ENCODE measurements at regions not wholly inside any gene's neighbourhood (a gene's known extent, or its start where the extent isn't known, plus 50 kb on each side); places are given as distances from the start of the nearest gene placed in this dataset.

DNA sequence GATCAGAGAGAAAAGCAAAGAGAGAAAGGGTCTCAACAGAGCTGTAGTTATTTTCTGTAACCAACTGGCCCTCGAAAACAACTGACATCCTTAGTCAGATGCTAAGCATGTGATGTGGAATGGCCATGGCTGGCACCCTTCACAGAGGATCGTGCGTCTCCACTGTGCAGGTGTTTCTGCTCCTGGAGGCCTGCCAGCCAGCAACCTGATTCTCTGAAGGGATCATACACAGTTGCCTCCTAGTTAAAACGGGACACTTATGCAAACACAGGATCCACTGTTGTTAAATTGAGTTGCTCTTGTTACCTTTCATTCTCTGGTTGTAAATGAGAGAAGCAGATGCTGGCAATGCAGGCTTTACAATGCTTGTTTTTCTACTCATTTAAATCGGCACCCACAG is 148.5 kb downstream of the HDGFL1 start:
- peaks cover 4 to 5% of the 10 kb centered on the region in 2 donors for H3K9me3 ChIP-seq
- no peak overlapping the region for H3K27ac ChIP-seq
- TF ChIP-seq, protein P1, sequence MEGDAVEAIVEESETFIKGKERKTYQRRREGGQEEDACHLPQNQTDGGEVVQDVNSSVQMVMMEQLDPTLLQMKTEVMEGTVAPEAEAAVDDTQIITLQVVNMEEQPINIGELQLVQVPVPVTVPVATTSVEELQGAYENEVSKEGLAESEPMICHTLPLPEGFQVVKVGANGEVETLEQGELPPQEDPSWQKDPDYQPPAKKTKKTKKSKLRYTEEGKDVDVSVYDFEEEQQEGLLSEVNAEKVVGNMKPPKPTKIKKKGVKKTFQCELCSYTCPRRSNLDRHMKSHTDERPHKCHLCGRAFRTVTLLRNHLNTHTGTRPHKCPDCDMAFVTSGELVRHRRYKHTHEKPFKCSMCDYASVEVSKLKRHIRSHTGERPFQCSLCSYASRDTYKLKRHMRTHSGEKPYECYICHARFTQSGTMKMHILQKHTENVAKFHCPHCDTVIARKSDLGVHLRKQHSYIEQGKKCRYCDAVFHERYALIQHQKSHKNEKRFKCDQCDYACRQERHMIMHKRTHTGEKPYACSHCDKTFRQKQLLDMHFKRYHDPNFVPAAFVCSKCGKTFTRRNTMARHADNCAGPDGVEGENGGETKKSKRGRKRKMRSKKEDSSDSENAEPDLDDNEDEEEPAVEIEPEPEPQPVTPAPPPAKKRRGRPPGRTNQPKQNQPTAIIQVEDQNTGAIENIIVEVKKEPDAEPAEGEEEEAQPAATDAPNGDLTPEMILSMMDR (IDR thresholded peaks at IDR 0.05), result no peak
- TF ChIP-seq EP300 (IDR thresholded peaks at IDR 0.05; ENCODE audit: low read depth) (no peak), POLR2AphosphoS5 (IDR thresholded peaks at IDR 0.05) (no peak), POLR2A (IDR thresholded peaks at IDR 0.05) (no peak)
- in situ Hi-C loops (cut with MboI; ENCODE audit: low pct_ligation_motif_present in 1 of 4, low pct_unique_long_range_greater_than_20kb in 1 of 4, low sequenced_read_pairs in 3 of 4) (no loop called here), intact Hi-C loops (cut with DNase I; ENCODE audit: low total_unique reads) (no loop called here)
- no peak overlapping the region for H3K4me3 ChIP-seq
- H3K27me3 ChIP-seq, result no peaks in the 10 kb centered on the region
- DNase-seq, result peak; percentile 39
- no peaks in the 10 kb centered on the region for H3K36me3 ChIP-seq
- no peaks in the 10 kb centered on the region for H3K4me1 ChIP-seq
- 49 to 60% methylated on average over 1 to 5 of the region's 5 CpGs for WGBS, 2 donors (ENCODE audit: low coverage in 1 of 2)

DNA sequence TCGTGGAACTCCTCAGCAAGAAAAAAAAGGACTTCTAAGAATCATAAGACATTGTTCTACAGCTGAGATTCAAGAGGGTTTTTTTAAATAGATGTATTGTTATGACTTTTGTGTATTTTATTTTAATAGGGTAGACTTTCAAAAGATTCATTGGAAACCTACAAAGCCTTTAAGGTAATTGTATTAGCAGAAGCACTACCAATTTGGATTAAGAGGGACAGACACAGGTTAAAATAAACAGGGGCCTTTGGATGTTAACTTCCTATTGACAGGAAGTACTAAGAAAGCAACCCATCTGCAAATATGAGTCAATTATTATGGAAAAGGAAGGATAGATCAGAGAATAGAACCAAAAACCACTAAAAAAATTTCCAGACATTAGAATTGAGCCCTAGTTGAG is 153.5 kb downstream of the HDGFL1 start:
- H3K27ac ChIP-seq, result no peak overlapping the region
- 75 to 100% methylated on average over 1 of the region's 1 CpG for WGBS, 2 donors (ENCODE audit: low coverage in 1 of 2)
- H3K4me1 ChIP-seq, result no peaks in the 10 kb centered on the region
- H3K4me3 ChIP-seq, result no peak overlapping the region
- no peaks in the 10 kb centered on the region for H3K36me3 ChIP-seq
- intact Hi-C loops (cut with DNase I; ENCODE audit: low total_unique reads) (no loop called here), in situ Hi-C loops (cut with MboI; ENCODE audit: low pct_ligation_motif_present in 1 of 4, low pct_unique_long_range_greater_than_20kb in 1 of 4, low sequenced_read_pairs in 3 of 4) (no loop called here)
- H3K27me3 ChIP-seq, result no peaks in the 10 kb centered on the region
- DNase-seq, result no peak
- H3K9me3 ChIP-seq, result peaks cover 7% of the 10 kb centered on the region in 2 donors
- no peak for TF ChIP-seq POLR2AphosphoS5 (IDR thresholded peaks at IDR 0.05)
- no peak for TF ChIP-seq EP300 (IDR thresholded peaks at IDR 0.05; ENCODE audit: low read depth)
- no peak for TF ChIP-seq POLR2A (IDR thresholded peaks at IDR 0.05)
- TF ChIP-seq, protein P1 (IDR thresholded peaks at IDR 0.05), result no peak

DNA sequence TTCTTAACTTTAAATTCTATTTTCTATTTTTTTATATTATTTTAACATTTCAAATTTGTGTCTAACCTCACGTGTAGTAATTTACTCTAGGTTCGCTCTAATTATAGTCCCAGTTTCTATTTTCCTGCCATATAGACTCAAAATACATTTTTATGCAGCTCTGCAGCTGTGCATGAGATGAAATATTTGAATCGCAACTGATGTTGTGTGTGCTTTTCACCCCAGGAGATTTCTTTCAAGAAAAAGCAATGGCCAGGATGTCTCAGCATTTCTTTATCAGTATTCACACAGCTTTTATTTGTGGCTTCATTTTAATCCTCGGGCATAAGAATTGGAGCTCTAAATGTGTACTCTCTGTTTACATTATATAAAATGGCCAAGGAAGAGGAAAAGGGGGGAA is 157.6 kb downstream of the HDGFL1 start:
- H3K9me3 ChIP-seq, result peaks cover 7% of the 10 kb centered on the region in 2 donors
- DNase-seq, result no peak
- TF ChIP-seq EP300 (IDR thresholded peaks at IDR 0.05; ENCODE audit: low read depth) (no peak), POLR2AphosphoS5 (IDR thresholded peaks at IDR 0.05) (no peak), POLR2A (IDR thresholded peaks at IDR 0.05) (no peak)
- TF ChIP-seq, protein P1 (IDR thresholded peaks at IDR 0.05), result no peak
- H3K27me3 ChIP-seq, result no peaks in the 10 kb centered on the region
- H3K4me1 ChIP-seq, result no peaks in the 10 kb centered on the region
- no peak overlapping the region for H3K27ac ChIP-seq
- H3K36me3 ChIP-seq, result no peaks in the 10 kb centered on the region
- WGBS, 2 donors (ENCODE audit: low coverage in 1 of 2), result 68 to 87% methylated on average over 4 of the region's 4 CpGs
- in situ Hi-C loops (cut with MboI; ENCODE audit: low pct_ligation_motif_present in 1 of 4, low pct_unique_long_range_greater_than_20kb in 1 of 4, low sequenced_read_pairs in 3 of 4) (no loop called here), intact Hi-C loops (cut with DNase I; ENCODE audit: low total_unique reads) (no loop called here)
- H3K4me3 ChIP-seq, result no peak overlapping the region

GRCh38 chr6:22727710-22728109 is 158.3 kb downstream of the HDGFL1 start:
- Histone ChIP-seq H3K4me1 (no peaks in the 10 kb centered on the region), H3K27ac (no peak overlapping the region), H3K27me3 (no peaks in the 10 kb centered on the region), H3K4me3 (no peak overlapping the region), H3K36me3 (no peaks in the 10 kb centered on the region), H3K9me3 (peaks cover 4% of the 10 kb centered on the region in 2 donors)
- 63 to 72% methylated on average over 3 to 6 of the region's 6 CpGs for WGBS, 2 donors (ENCODE audit: low coverage in 1 of 2)
- no peak for TF ChIP-seq EP300 (IDR thresholded peaks at IDR 0.05; ENCODE audit: low read depth)
- no peak for TF ChIP-seq POLR2A (IDR thresholded peaks at IDR 0.05)
- TF ChIP-seq, protein P1 (IDR thresholded peaks at IDR 0.05), result no peak
- TF ChIP-seq POLR2AphosphoS5 (IDR thresholded peaks at IDR 0.05), result no peak
- intact Hi-C loops (cut with DNase I; ENCODE audit: low total_unique reads) (no loop called here), in situ Hi-C loops (cut with MboI; ENCODE audit: low pct_ligation_motif_present in 1 of 4, low pct_unique_long_range_greater_than_20kb in 1 of 4, low sequenced_read_pairs in 3 of 4) (no loop called here)
- DNase-seq, result no peak

Data from transverse colon (tissue), 4 donors.